ENCODE measurements at regions not wholly inside any gene's neighbourhood (a gene's known extent, or its start where the extent isn't known, plus 50 kb on each side); places are given as distances from the start of the nearest gene placed in this dataset.

DNA sequence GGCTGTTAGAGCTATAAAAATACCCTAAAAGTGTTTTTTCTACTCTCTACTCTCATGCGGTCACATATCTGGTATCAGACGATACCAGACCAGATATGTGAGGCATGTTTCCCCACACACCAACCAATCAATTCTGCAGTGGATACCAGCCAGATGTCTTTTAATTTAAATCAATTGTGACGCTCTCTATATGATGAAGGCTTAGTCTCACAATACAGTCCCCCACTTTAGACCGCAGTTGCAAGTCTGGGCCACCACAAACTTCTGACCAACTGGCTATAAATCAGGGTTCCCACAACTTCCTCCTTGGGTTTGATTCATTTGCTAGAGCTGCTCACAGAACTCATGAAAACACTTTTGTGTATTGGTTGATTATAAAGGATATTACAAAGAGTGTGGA, 586.1 kb upstream of the ZP4 start:
- no peak overlapping the region for H3K27ac ChIP-seq
- no peak for TF ChIP-seq ZFX (IDR thresholded peaks at IDR 0.05; ENCODE audit: borderline replicate concordance)
- TF ChIP-seq, protein P1, sequence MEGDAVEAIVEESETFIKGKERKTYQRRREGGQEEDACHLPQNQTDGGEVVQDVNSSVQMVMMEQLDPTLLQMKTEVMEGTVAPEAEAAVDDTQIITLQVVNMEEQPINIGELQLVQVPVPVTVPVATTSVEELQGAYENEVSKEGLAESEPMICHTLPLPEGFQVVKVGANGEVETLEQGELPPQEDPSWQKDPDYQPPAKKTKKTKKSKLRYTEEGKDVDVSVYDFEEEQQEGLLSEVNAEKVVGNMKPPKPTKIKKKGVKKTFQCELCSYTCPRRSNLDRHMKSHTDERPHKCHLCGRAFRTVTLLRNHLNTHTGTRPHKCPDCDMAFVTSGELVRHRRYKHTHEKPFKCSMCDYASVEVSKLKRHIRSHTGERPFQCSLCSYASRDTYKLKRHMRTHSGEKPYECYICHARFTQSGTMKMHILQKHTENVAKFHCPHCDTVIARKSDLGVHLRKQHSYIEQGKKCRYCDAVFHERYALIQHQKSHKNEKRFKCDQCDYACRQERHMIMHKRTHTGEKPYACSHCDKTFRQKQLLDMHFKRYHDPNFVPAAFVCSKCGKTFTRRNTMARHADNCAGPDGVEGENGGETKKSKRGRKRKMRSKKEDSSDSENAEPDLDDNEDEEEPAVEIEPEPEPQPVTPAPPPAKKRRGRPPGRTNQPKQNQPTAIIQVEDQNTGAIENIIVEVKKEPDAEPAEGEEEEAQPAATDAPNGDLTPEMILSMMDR (IDR thresholded peaks at IDR 0.05), result no peak

DNA sequence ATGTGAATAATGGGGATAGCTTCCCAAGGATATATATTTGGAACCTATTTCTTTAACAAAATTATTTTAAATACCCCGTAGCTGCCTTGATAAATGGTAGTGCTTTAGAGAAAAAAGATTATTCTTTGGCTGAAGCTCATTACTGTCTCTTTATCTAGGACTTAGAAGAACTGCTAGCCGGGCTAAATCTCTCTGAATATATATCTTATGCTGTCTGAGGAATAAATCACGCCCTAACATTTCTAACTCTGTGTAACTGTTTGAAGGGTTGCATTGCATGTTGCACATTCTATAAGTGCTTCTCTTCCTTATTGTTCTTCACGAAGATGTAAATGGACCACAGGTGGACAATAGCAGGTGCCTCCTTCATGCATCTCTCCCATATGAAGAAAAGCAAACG, 585.0 kb upstream of the ZP4 start:
- no peak overlapping the region for H3K27ac ChIP-seq
- no peak for TF ChIP-seq ZFX (IDR thresholded peaks at IDR 0.05; ENCODE audit: borderline replicate concordance)
- TF ChIP-seq, protein P1 (IDR thresholded peaks at IDR 0.05), result no peak

DNA sequence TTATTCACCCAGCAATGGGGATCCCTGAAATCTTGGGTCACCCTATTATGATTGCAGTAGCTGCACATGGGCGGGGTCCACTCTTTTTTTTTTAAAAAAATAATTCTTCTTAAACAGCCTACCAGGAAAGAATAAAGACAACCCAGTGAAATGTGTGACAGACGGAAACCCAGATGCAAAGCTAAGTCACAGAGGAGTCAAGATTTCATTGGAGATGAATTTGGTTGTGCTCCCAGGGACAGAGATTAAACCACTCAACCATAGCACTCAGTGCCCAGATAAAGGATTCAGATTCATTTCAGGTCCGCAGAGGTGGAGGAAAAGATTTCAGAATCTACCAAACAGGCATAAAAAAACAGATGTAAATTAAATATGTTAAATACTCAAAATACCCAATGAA, 583.5 kb upstream of the ZP4 start:
- TF ChIP-seq, protein P1 (IDR thresholded peaks at IDR 0.05), result no peak
- TF ChIP-seq ZFX (IDR thresholded peaks at IDR 0.05; ENCODE audit: borderline replicate concordance), result no peak
- H3K27ac ChIP-seq, result no peak overlapping the region

DNA sequence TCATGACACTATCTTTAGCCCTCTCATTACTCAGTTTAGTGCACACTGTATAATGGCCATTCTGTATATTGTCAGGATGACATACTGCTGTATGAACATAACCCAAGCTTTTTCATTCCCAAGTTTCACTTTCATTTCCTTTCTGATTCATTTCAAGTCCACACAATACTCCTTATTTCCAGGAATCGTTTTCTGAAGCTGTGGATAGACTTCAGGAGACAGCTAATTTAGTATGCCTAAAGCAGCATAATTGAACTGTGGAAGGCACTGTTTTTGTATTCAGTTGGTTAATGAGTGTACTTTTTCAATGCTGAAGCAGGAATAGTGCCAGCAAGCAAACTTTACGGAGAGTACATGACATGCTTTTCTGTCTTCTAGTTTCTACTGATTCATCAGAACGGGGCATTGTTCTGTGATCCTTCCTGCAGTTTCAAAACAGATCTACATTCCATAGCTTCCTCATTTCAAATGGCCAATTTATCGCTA, 578.5 kb upstream of the ZP4 start:
- no peak overlapping the region for H3K27ac ChIP-seq
- TF ChIP-seq, protein P1 (IDR thresholded peaks at IDR 0.05), result no peak

DNA sequence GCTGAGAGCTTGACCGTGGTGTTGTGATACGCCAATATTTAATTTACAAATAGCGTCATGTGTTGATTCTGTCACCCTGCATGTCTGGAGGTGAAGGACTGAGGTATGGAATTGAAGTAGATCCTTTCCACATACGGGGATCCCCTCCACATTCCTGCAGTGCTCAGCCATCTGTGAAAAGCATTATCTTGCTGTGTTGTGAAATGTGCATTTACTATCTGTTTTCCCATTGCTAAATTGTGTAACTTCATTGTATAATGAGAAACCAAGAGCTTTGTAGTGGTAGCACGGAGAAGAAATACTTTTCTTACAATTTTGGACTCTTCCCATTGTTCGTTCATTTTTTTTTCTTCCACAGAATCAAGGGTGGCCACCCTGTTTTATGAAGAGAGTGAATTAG, 577.3 kb upstream of the ZP4 start:
- no peak overlapping the region for H3K27ac ChIP-seq
- TF ChIP-seq ZFX (IDR thresholded peaks at IDR 0.05; ENCODE audit: borderline replicate concordance), result no peak
- TF ChIP-seq, protein P1 (IDR thresholded peaks at IDR 0.05), result no peak

DNA sequence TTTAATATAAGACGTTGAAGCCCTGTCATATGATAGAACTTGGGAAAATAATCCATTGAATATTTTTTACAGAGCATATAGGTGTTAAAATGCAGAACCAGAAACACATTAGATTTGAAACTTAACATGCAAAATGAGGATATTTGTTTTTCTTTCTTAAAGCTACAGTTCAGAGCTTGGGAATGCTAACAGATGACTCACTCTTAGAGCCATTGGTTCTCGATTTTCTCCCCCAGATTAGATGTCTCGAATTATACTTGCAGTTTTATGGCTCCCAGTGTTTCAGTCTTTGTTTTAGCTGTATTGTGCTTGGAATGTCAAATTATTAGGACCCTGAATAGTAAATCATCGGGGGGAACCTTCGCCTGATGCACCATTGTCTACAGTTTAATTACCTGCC, 575.7 kb upstream of the ZP4 start:
- TF ChIP-seq, protein P1 (IDR thresholded peaks at IDR 0.05), result no peak
- TF ChIP-seq ZFX (IDR thresholded peaks at IDR 0.05; ENCODE audit: borderline replicate concordance), result no peak
- H3K27ac ChIP-seq, result no peak overlapping the region

DNA sequence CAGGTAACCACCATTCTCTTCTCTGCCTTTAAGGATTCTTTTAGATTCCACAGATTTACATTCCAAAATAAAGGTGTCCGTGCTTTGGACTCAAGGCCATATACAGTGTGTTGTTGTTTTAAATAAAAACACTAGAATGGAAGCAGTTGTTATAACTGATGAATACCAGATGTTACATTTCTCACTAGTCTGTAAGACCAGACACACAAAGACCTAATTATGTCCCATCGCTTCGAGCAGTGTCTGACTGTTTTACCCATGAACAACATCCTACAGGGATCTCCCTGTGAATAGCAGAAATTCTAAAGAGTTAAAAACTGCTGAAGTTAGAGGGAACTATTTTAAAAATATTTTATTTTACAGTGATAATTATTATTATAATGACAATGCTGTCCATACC, 574.7 kb upstream of the ZP4 start:
- TF ChIP-seq, protein P1 (IDR thresholded peaks at IDR 0.05), result no peak
- no peak for TF ChIP-seq ZFX (IDR thresholded peaks at IDR 0.05; ENCODE audit: borderline replicate concordance)
- no peak overlapping the region for H3K27ac ChIP-seq

Measured in 22Rv1 (cell line).